NCI-H2227 (cell line): ENCODE measurements at regions not wholly inside any gene's neighbourhood (a gene's known extent, or its start where the extent isn't known, plus 50 kb on each side); places are given as distances from the start of the nearest gene placed in this dataset.

ENCODE experiments used
- DNase-seq: peaks from one replicate; lab custom pipeline; 2025; ENCODE audit not compliant: unreplicated experiment; lab: John Stamatoyannopoulos, UW

GRCh38 chr6:138577151-138577915, 78.0 kb upstream of the NHSL1 start:
- no peak for DNase-seq

GRCh38 chr6:138580040-138580439, 80.7 kb upstream of the NHSL1 start:
- no peak for DNase-seq

- DNase-seq = no peak
Measured at GRCh38 chr6:138580801-138581200, 81.5 kb upstream of the NHSL1 start.

GRCh38 chr6:138582573-138582972, 83.3 kb upstream of the NHSL1 start:
- DNase-seq = no peak

GRCh38 chr6:138586638-138587037, 87.3 kb upstream of the NHSL1 start:
- no peak for DNase-seq

- DNase-seq = peak; percentile 72
Measured at GRCh38 chr6:138588805-138589434, 89.6 kb upstream of the NHSL1 start.

GRCh38 chr6:138590796-138591709, 91.8 kb upstream of the NHSL1 start:
- DNase-seq = peak; percentile 75

GRCh38 chr6:138592749-138593123, 93.4 kb upstream of the NHSL1 start:
- no peak for DNase-seq

GRCh38 chr6:138593124-138593877, 94.0 kb upstream of the NHSL1 start:
- no peak for DNase-seq

- peak; percentile 3 for DNase-seq
Measured at GRCh38 chr6:138593909-138594757, 94.8 kb upstream of the NHSL1 start.

- DNase-seq = no peak
Measured at GRCh38 chr6:138594758-138595140, 95.5 kb upstream of the NHSL1 start.

- DNase-seq = no peak
Measured at GRCh38 chr6:138596126-138596525, 96.8 kb upstream of the NHSL1 start.

GRCh38 chr6:138596591-138596990, 97.3 kb upstream of the NHSL1 start:
- DNase-seq = no peak

GRCh38 chr6:138597336-138597735, 98.0 kb upstream of the NHSL1 start:
- no peak for DNase-seq

- DNase-seq = no peak
Measured at GRCh38 chr6:138598562-138599173, 99.4 kb upstream of the NHSL1 start.

- DNase-seq = no peak
Measured at GRCh38 chr6:138600261-138600660, 101.0 kb upstream of the NHSL1 start.

- DNase-seq = no peak
Measured at GRCh38 chr6:138600726-138601125, 101.4 kb upstream of the NHSL1 start.

- no peak for DNase-seq
Measured at GRCh38 chr6:138601128-138601527, 101.8 kb upstream of the NHSL1 start.

- no peak for DNase-seq
Measured at GRCh38 chr6:138605958-138606357, 106.7 kb upstream of the NHSL1 start.
